GM12878 (cell line): ENCODE measurements at regions not wholly inside any gene's neighbourhood (a gene's known extent, or its start where the extent isn't known, plus 50 kb on each side); places are given as distances from the start of the nearest gene placed in this dataset.

Experiments used
- ATAC-seq: fragments of 200-7000 bp; cut with Tn5 transposase; 3 replicates; pipeline ENCODE4 v1.9.1; 2020; ENCODE audit warnings: mild to moderate bottlenecking, moderate library complexity
- BruUV-seq: library from RNA; stranded (reverse); fragments of 400-500 nt; replicated peaks from 2 replicates; lab custom pipeline; 2021; lab: Mats Ljungman, UMichigan
- CTCF ChIA-PET: fragments of 300-600 bp; sonication (Branson Sonifier 250); formaldehyde crosslinking; extraction: SDS; loops from one replicate; lab custom pipeline; 2021; ENCODE audit warnings: inconsistent platforms; lab: Yijun Ruan, JAX
- POLR2A ChIA-PET: fragments of 350-600 bp; formaldehyde crosslinking; extraction: SDS; loops from one replicate; lab custom pipeline; 2021; ENCODE audit warnings: inconsistent platforms; lab: Charles Lee
- RAD21 ChIA-PET: fragments of 300-600 bp; sonication (Branson Sonifier 250); formaldehyde crosslinking; loops from one replicate; lab custom pipeline; 2023; ENCODE audit warnings: antibody characterized with exemption; ENCODE audit not compliant: unreplicated experiment; lab: Charles Lee
- SMC1A ChIA-PET: fragments of 300-600 bp; sonication (Branson Sonifier 250); formaldehyde crosslinking; loops from one replicate; lab custom pipeline; 2023; ENCODE audit not compliant: unreplicated experiment, uncharacterized antibody; lab: Charles Lee
- DNase-seq: peaks from one replicate; pipeline ENCODE4 v3.0.0-alpha.2; 2011; ENCODE audit warnings: low read depth, low spot score
- FAIRE-seq: peaks from 3 replicates; lab custom pipeline; 2011; peaks lifted over from hg19 to GRCh38; lab: Jason Lieb, UNC
- H2AFZ ChIP-seq: 2 replicates; pipeline ENCODE4 v1.6.0; 2011; ENCODE audit warnings: low read depth, low read length, control low read depth; ENCODE audit not compliant: control insufficient read depth
- H3K27ac ChIP-seq: 2 replicates; pipeline ENCODE4 v1.5.1; 2011; ENCODE audit warnings: control low read depth; ENCODE audit not compliant: control insufficient read depth, insufficient read depth
- H3K27me3 ChIP-seq, 2 experiments: replicated peaks in 1 of 2; 2 replicates each; pipeline versions ENCODE4 v1.6.0 to v1.6.1; 2011; ENCODE audit warnings: low read length in 1 of 2; ENCODE audit not compliant: control insufficient read depth in 2 of 2, insufficient read depth in 2 of 2
- H3K36me3 ChIP-seq, 2 experiments: 2 replicates each; pipeline ENCODE4 v1.5.1; 2011; ENCODE audit warnings: low read length in 1 of 2; ENCODE audit not compliant: control insufficient read depth in 2 of 2, insufficient read depth in 2 of 2
- H3K4me1 ChIP-seq: 2 replicates; pipeline ENCODE4 v1.6.1; 2011; ENCODE audit warnings: mild to moderate bottlenecking, low read length, moderate library complexity, mixed read lengths; ENCODE audit not compliant: control insufficient read depth, insufficient read depth
- H3K4me2 ChIP-seq: 2 replicates; pipeline ENCODE4 v1.6.0; 2011; ENCODE audit warnings: control low read depth; ENCODE audit not compliant: control insufficient read depth, insufficient read depth
- H3K4me3 ChIP-seq: fragments of 200-600 bp; sonication (generic); 2 replicates; pipeline ENCODE4 v1.5.1; 2016
- H3K79me2 ChIP-seq: 2 replicates; pipeline ENCODE4 v1.6.0; 2011; ENCODE audit warnings: low read length; ENCODE audit not compliant: control insufficient read depth, insufficient read depth
- H3K9ac ChIP-seq: 2 replicates; pipeline ENCODE4 v1.8.0; 2011; ENCODE audit warnings: low read length, control low read depth, mixed read lengths; ENCODE audit not compliant: control insufficient read depth, insufficient read depth
- H3K9me3 ChIP-seq: replicated peaks from 3 replicates; pipeline ENCODE4 v1.5.1; 2011; ENCODE audit warnings: mild to moderate bottlenecking, low read length; ENCODE audit not compliant: control insufficient read depth, insufficient read depth
- H4K20me1 ChIP-seq: 2 replicates; pipeline ENCODE4 v1.6.0; 2011; ENCODE audit not compliant: control insufficient read depth, insufficient read depth
- BHLHE40 ChIP-seq, 2 experiments: fragments of 450-650 bp in 1 of 2; IDR thresholded peaks; 2 replicates each; pipeline ENCODE4 v1.6.1; 2011 to 2017; ENCODE audit warnings: low read depth in 2 of 2, borderline replicate concordance in 1 of 2, improper control_type of control experiment in 1 of 2, low read length in 1 of 2, mild to moderate bottlenecking in 1 of 2
- CBFB ChIP-seq: IDR thresholded peaks from 2 replicates; pipeline ENCODE4 v1.6.1; 2016; ENCODE audit warnings: antibody characterized with exemption, low read depth
- CHD2 ChIP-seq: IDR thresholded peaks from 2 replicates; pipeline ENCODE4 v1.6.1; 2011; ENCODE audit warnings: low read depth, low read length, improper control_type of control experiment, borderline replicate concordance
- HDAC6 ChIP-seq: fragments of 200-600 bp; sonication (generic); IDR thresholded peaks from one replicate; pipeline ENCODE4 v1.8.0; 2017; ENCODE audit warnings: antibody characterized with exemption; ENCODE audit not compliant: unreplicated experiment
- JUND ChIP-seq: IDR thresholded peaks from 2 replicates; pipeline ENCODE4 v1.6.1; 2012; ENCODE audit warnings: low read depth, mild to moderate bottlenecking, low read length, improper control_type of control experiment, moderate library complexity
- KDM1A ChIP-seq: fragments of 200-600 bp; sonication (generic); IDR thresholded peaks from 2 replicates; pipeline ENCODE4 v1.6.1; 2016; ENCODE audit warnings: borderline replicate concordance
- MXI1 ChIP-seq: fragments of 150-350 bp; IDR thresholded peaks from 2 replicates; pipeline ENCODE4 v1.6.1; 2011; ENCODE audit warnings: low read depth, mild to moderate bottlenecking, inconsistent platforms, low read length, improper control_type of control experiment
- NFYB ChIP-seq: IDR thresholded peaks from 2 replicates; pipeline ENCODE4 v1.6.1; 2011; ENCODE audit warnings: low read depth, mild to moderate bottlenecking, low read length, improper control_type of control experiment, moderate library complexity; ENCODE audit not compliant: insufficient read depth
- ZZZ3 ChIP-seq: IDR thresholded peaks from 2 replicates; pipeline ENCODE4 v1.6.1; 2011; ENCODE audit warnings: low read depth; ENCODE audit not compliant: control insufficient read depth, insufficient read length
- WGBS: methylation state at CpG from one replicate; pipeline ENCODE4 v1.1.6; 2016; ENCODE audit warnings: low lambda C conversion rate; ENCODE audit not compliant: insufficient replicate concordance, insufficient coverage; ENCODE audit errors: missing lambda C conversion rate; 5-methylcytosine and 5-hydroxymethylcytosine counted together
- in situ Hi-C: fragments of 300-500 bp; cut with MboI; formaldehyde crosslinking; loops from 9 replicates; pipeline ENCODE4 v1.14.3; 2018; ENCODE audit warnings: mixed read lengths
- intact Hi-C: fragments of 100-400 bp; cut with micrococcal nuclease; formaldehyde crosslinking; loops from one replicate; pipeline ENCODE4 v1.14.2; 2022; ENCODE audit not compliant: unreplicated experiment
- TF ChIP-seq, protein P1 (sequence below): fragments of 450-650 bp; IDR thresholded peaks from 2 replicates; pipeline ENCODE4 v1.6.1; 2016; ENCODE audit warnings: mild to moderate bottlenecking

DNA sequence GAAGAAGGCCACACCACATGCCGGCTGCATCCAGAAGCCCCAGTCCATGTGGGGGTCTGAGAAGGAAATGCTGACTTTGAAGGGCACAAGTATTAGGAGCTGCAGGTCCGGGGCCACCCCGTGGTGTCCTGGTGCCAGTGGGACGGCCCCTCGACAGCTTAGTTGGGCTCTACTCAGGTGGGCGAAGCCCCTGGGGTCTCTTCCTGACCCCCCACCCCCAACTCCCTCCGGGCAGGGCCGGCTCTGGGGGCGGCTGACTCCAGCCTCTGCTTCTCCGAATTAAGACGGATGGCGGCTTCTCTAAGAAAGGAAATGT is 62.1 kb upstream of the TTC34 start:
- RAD21 ChIA-PET: no interaction called here
- POLR2A ChIA-PET: no interaction called here
- Histone ChIP-seq H3K4me2 (no peak overlapping the region), H3K27me3 (no peaks in the 10 kb centered on the region), H3K4me1 (no peaks in the 10 kb centered on the region), H3K9ac (no peak overlapping the region), H3K36me3 (no peaks in the 10 kb centered on the region), H3K4me3 (no peak overlapping the region), H2AFZ (no peak overlapping the region), H3K27ac (no peak overlapping the region), H4K20me1 (no peaks in the 10 kb centered on the region), H3K9me3 (no peaks in the 10 kb centered on the region; the same call in 2 of the 3 replicates), H3K79me2 (no peaks in the 10 kb centered on the region)
- SMC1A ChIA-PET: no interaction called here
- intact Hi-C loops: no loop called here
- WGBS: 3% methylated on average over 10 of the region's 12 CpGs
- ATAC-seq (no peak), FAIRE-seq (no peak), DNase-seq (no peak)
- CTCF ChIA-PET: no interaction called here
- BruUV-seq: no TSS peak
- in situ Hi-C loops: no loop called here
- TF ChIP-seq HDAC6 (no peak), CHD2 (no peak), CBFB (no peak), ZZZ3 (no peak), NFYB (no peak), MXI1 (no peak), JUND (no peak), KDM1A (no peak), BHLHE40 (IDR thresholded peaks at IDR 0.05; ENCODE audit: borderline replicate concordance in 1 of 2, low read depth in 2 of 2, low read length in 1 of 2) (no peak)
- TF ChIP-seq, protein P1, sequence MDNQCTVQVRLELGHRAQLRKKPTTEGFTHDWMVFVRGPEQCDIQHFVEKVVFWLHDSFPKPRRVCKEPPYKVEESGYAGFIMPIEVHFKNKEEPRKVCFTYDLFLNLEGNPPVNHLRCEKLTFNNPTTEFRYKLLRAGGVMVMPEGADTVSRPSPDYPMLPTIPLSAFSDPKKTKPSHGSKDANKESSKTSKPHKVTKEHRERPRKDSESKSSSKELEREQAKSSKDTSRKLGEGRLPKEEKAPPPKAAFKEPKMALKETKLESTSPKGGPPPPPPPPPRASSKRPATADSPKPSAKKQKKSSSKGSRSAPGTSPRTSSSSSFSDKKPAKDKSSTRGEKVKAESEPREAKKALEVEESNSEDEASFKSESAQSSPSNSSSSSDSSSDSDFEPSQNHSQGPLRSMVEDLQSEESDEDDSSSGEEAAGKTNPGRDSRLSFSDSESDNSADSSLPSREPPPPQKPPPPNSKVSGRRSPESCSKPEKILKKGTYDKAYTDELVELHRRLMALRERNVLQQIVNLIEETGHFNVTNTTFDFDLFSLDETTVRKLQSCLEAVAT: no peak
